NB4 (cell line): ENCODE measurements at regions not wholly inside any gene's neighbourhood (a gene's known extent, or its start where the extent isn't known, plus 50 kb on each side); places are given as distances from the start of the nearest gene placed in this dataset.

ENCODE experiments used
- CTCF ChIP-seq: IDR thresholded peaks from one replicate; pipeline ENCODE4 v1.5.1; 2012; ENCODE audit warnings: low read depth, low read length
- POLR2A ChIP-seq: IDR thresholded peaks from 2 replicates; pipeline ENCODE4 v1.6.1; 2011; ENCODE audit warnings: mild to moderate bottlenecking; ENCODE audit not compliant: insufficient read length; ENCODE audit errors: extremely low read depth

- TF ChIP-seq CTCF, result no peak
- no peak for TF ChIP-seq POLR2A
Observed at GRCh38 chr14:55891692-55892091, 226.5 kb upstream of the PELI2 start.
